Bronchial epithelial cell (primary cell): ENCODE measurements at regions not wholly inside any gene's neighbourhood (a gene's known extent, or its start where the extent isn't known, plus 50 kb on each side); places are given as distances from the start of the nearest gene placed in this dataset.
"Not testable (repeated sequence)": the region's sequence is repeated elsewhere in the genome, so short reads cannot be mapped to it uniquely, and the experiment has no call there.

Experiments used
- DNase-seq: peaks from one replicate; pipeline ENCODE4 v3.0.0-alpha.2; 2010; ENCODE audit warnings: low read depth
- FAIRE-seq: peaks from 2 replicates; lab custom pipeline; 2011; peaks lifted over from hg19 to GRCh38; lab: Jason Lieb, UNC
- H3K27me3 ChIP-seq: 2 replicates; pipeline ENCODE4 v1.5.1; 2011; ENCODE audit warnings: low read length; ENCODE audit not compliant: control insufficient read depth, insufficient read depth
- H3K36me3 ChIP-seq: 2 replicates; pipeline ENCODE4 v1.5.1; 2011; ENCODE audit warnings: low read length; ENCODE audit not compliant: control insufficient read depth, insufficient read depth
- H3K4me3 ChIP-seq: 2 replicates; pipeline ENCODE4 v1.5.1; 2011; ENCODE audit warnings: mild to moderate bottlenecking, low read depth, low read length, control low read depth
- CTCF ChIP-seq: IDR thresholded peaks from 2 replicates; pipeline ENCODE4 v1.5.1; 2011; ENCODE audit warnings: mild to moderate bottlenecking, moderate library complexity, low read length, control low read depth, inconsistent platforms; ENCODE audit not compliant: insufficient read depth, severe bottlenecking

- DNase-seq: no peak
- no peak for FAIRE-seq
Observed at GRCh38 chr16:75821117-75821516, 94.8 kb upstream of the CPHXL start.

GRCh38 chr16:75825750-75826149, 99.5 kb upstream of the CPHXL start:
- not testable (repeated sequence) for FAIRE-seq, H3K4me3 ChIP-seq, H3K27me3 ChIP-seq, H3K36me3 ChIP-seq, DNase-seq

More at GRCh38 chr16:75821117-75821516, 94.8 kb upstream of the CPHXL start:
- TF ChIP-seq CTCF: no peak
- Histone ChIP-seq H3K4me3 (no peak overlapping the region), H3K36me3 (no peaks in the 10 kb centered on the region), H3K27me3 (no peaks in the 10 kb centered on the region)

GRCh38 chr16:75827372-75828038, 101.2 kb upstream of the CPHXL start:
- not testable (repeated sequence) for H3K4me3 ChIP-seq, H3K27me3 ChIP-seq, H3K36me3 ChIP-seq, FAIRE-seq, DNase-seq

- H3K4me3 ChIP-seq, H3K36me3 ChIP-seq, FAIRE-seq, DNase-seq, H3K27me3 ChIP-seq: not testable (repeated sequence)
Observed at GRCh38 chr16:75833385-75833784, 107.1 kb upstream of the CPHXL start.

- TF ChIP-seq CTCF: no peak
- no peaks in the 10 kb centered on the region for H3K36me3 ChIP-seq
- no peaks in the 10 kb centered on the region for H3K27me3 ChIP-seq
- no peak for FAIRE-seq
- no peak overlapping the region for H3K4me3 ChIP-seq
- no peak for DNase-seq
Observed at GRCh38 chr16:75836347-75837010, 110.2 kb upstream of the CPHXL start.

- Histone ChIP-seq H3K4me3 (no peak overlapping the region), H3K36me3 (no peaks in the 10 kb centered on the region), H3K27me3 (no peaks in the 10 kb centered on the region)
- TF ChIP-seq CTCF: no peak
- no peak for DNase-seq
- no peak for FAIRE-seq
Observed at GRCh38 chr16:75837264-75837663, 111.0 kb upstream of the CPHXL start.

- H3K4me3 ChIP-seq: no peak overlapping the region
- no peak for TF ChIP-seq CTCF
- DNase-seq (no peak), FAIRE-seq (no peak)
- no peaks in the 10 kb centered on the region for H3K36me3 ChIP-seq
- H3K27me3 ChIP-seq: no peaks in the 10 kb centered on the region
Observed at GRCh38 chr16:75837681-75838080, 111.4 kb upstream of the CPHXL start.
